Astrocyte (in vitro differentiated cells and primary cell): ENCODE measurements at regions not wholly inside any gene's neighbourhood (a gene's known extent, or its start where the extent isn't known, plus 50 kb on each side); places are given as distances from the start of the nearest gene placed in this dataset.

Source experiments
- DNase-seq: peaks from one replicate; pipeline ENCODE4 v3.0.0-alpha.2; 2010; ENCODE audit warnings: low read depth
- FAIRE-seq: peaks from 2 replicates; lab custom pipeline; 2011; peaks lifted over from hg19 to GRCh38; lab: Jason Lieb, UNC
- H2AFZ ChIP-seq: 2 replicates; pipeline ENCODE4 v1.6.0; 2012; ENCODE audit warnings: low read depth, low read length, inconsistent platforms
- H3K27ac ChIP-seq: 2 replicates; pipeline ENCODE4 v1.5.1; 2011; ENCODE audit warnings: low read depth, low read length, inconsistent platforms
- H3K27me3 ChIP-seq: 2 replicates; pipeline ENCODE4 v1.6.0; 2011; ENCODE audit warnings: low read length, inconsistent platforms; ENCODE audit not compliant: insufficient read depth
- H3K36me3 ChIP-seq: 2 replicates; pipeline ENCODE4 v1.5.1; 2011; ENCODE audit warnings: low read length, inconsistent platforms; ENCODE audit not compliant: insufficient read depth
- H3K4me1 ChIP-seq: 2 replicates; pipeline ENCODE4 v1.5.1; 2011; ENCODE audit warnings: low read length, inconsistent platforms; ENCODE audit not compliant: insufficient read depth
- H3K4me2 ChIP-seq: 2 replicates; pipeline ENCODE4 v1.6.0; 2012; ENCODE audit warnings: low read length, inconsistent platforms
- H3K4me3 ChIP-seq: 2 replicates; pipeline ENCODE4 v1.5.1; 2011; ENCODE audit warnings: low read depth, mild to moderate bottlenecking, low read length, inconsistent platforms; ENCODE audit not compliant: insufficient read depth
- H3K79me2 ChIP-seq: 2 replicates; pipeline ENCODE4 v1.6.0; 2012; ENCODE audit warnings: mild to moderate bottlenecking, low read length, inconsistent platforms; ENCODE audit not compliant: insufficient read depth
- H3K9ac ChIP-seq: 2 replicates; pipeline ENCODE4 v1.6.0; 2012; ENCODE audit warnings: mild to moderate bottlenecking, low read length, inconsistent platforms
- H3K9me3 ChIP-seq: 2 replicates; pipeline ENCODE4 v1.5.1; 2012; ENCODE audit warnings: low read depth, mild to moderate bottlenecking, low read length, inconsistent platforms; ENCODE audit not compliant: insufficient read depth
- H4K20me1 ChIP-seq: 2 replicates; pipeline ENCODE4 v1.6.0; 2012; ENCODE audit warnings: low read length, inconsistent platforms; ENCODE audit not compliant: insufficient read depth
- H3K27ac Mint-ChIP-seq: one replicate; pipeline ENCODE4 v1.8.0; 2021; ENCODE audit warnings: mild to moderate bottlenecking, mixed read lengths; ENCODE audit not compliant: unreplicated experiment
- H3K27me3 Mint-ChIP-seq: one replicate; pipeline ENCODE4 v1.8.0; 2021; ENCODE audit warnings: low read depth, mixed read lengths; ENCODE audit not compliant: unreplicated experiment
- H3K36me3 Mint-ChIP-seq: one replicate; pipeline ENCODE4 v1.8.0; 2021; ENCODE audit warnings: low read depth, mixed read lengths; ENCODE audit not compliant: unreplicated experiment
- H3K4me1 Mint-ChIP-seq: one replicate; pipeline ENCODE4 v1.8.0; 2021; ENCODE audit warnings: low read depth, mixed read lengths; ENCODE audit not compliant: unreplicated experiment
- H3K4me3 Mint-ChIP-seq: one replicate; pipeline ENCODE4 v1.8.0; 2021; ENCODE audit warnings: mild to moderate bottlenecking, moderate library complexity, mixed read lengths; ENCODE audit not compliant: unreplicated experiment
- H3K9me3 Mint-ChIP-seq: one replicate; pipeline ENCODE4 v1.8.0; 2021; ENCODE audit warnings: mild to moderate bottlenecking, mixed read lengths; ENCODE audit not compliant: unreplicated experiment
- CTCF ChIP-seq: IDR thresholded peaks from 2 replicates; pipeline ENCODE4 v1.5.1; 2011; ENCODE audit warnings: low read depth, mild to moderate bottlenecking, inconsistent platforms, low read length, moderate library complexity; ENCODE audit not compliant: insufficient read depth
- EZH2 ChIP-seq: IDR thresholded peaks from 2 replicates; pipeline ENCODE4 v1.6.1; 2012; ENCODE audit warnings: mild to moderate bottlenecking, low read length, inconsistent platforms; ENCODE audit not compliant: insufficient read depth

GRCh38 chr16:49148410-49148809 lies 133.2 kb downstream of the CBLN1 start:
- H3K4me3 ChIP-seq: no peak overlapping the region
- no peaks in the 10 kb centered on the region for H3K4me1 Mint-ChIP-seq
- no peak overlapping the region for H3K27ac Mint-ChIP-seq
- H3K27me3 Mint-ChIP-seq: peaks cover 12% of the 10 kb centered on the region
- H3K36me3 ChIP-seq: no peaks in the 10 kb centered on the region
- no peak overlapping the region for H3K4me3 Mint-ChIP-seq
- no peaks in the 10 kb centered on the region for H3K27me3 ChIP-seq
- H3K4me1 ChIP-seq: no peaks in the 10 kb centered on the region
- H3K9me3 Mint-ChIP-seq: no peaks in the 10 kb centered on the region
- H3K36me3 Mint-ChIP-seq: no peaks in the 10 kb centered on the region
- DNase-seq: no peak
- no peaks in the 10 kb centered on the region for H3K79me2 ChIP-seq
- H2AFZ ChIP-seq: no peak overlapping the region
- FAIRE-seq: no peak
- H3K27ac ChIP-seq: no peak overlapping the region
- H4K20me1 ChIP-seq: no peaks in the 10 kb centered on the region
- H3K9ac ChIP-seq: no peak overlapping the region
- no peak overlapping the region for H3K4me2 ChIP-seq
- TF ChIP-seq EZH2 (no peak), CTCF (no peak)
- no peaks in the 10 kb centered on the region for H3K9me3 ChIP-seq

GRCh38 chr16:49140618-49141017 lies 141.0 kb downstream of the CBLN1 start:
- TF ChIP-seq CTCF (no peak), EZH2 (no peak)
- Mint-ChIP-seq H3K4me1 (no peaks in the 10 kb centered on the region), H3K27me3 (peaks cover 19% of the 10 kb centered on the region), H3K27ac (no peak overlapping the region), H3K4me3 (no peak overlapping the region), H3K9me3 (no peaks in the 10 kb centered on the region), H3K36me3 (no peaks in the 10 kb centered on the region)
- no peak overlapping the region for H3K4me2 ChIP-seq
- no peak for FAIRE-seq
- no peaks in the 10 kb centered on the region for H3K36me3 ChIP-seq
- no peaks in the 10 kb centered on the region for H3K4me1 ChIP-seq
- no peak overlapping the region for H3K27ac ChIP-seq
- no peaks in the 10 kb centered on the region for H3K79me2 ChIP-seq
- no peaks in the 10 kb centered on the region for H3K27me3 ChIP-seq
- no peak overlapping the region for H3K4me3 ChIP-seq
- peaks cover 3% of the 10 kb centered on the region for H3K9me3 ChIP-seq
- no peak overlapping the region for H3K9ac ChIP-seq
- no peaks in the 10 kb centered on the region for H4K20me1 ChIP-seq
- no peak for DNase-seq
- H2AFZ ChIP-seq: no peak overlapping the region

GRCh38 chr16:49130397-49130796 lies 151.2 kb downstream of the CBLN1 start:
- Mint-ChIP-seq H3K27ac (no peak overlapping the region), H3K4me1 (no peaks in the 10 kb centered on the region), H3K4me3 (no peak overlapping the region), H3K27me3 (peaks cover 16% of the 10 kb centered on the region), H3K9me3 (no peaks in the 10 kb centered on the region), H3K36me3 (no peaks in the 10 kb centered on the region)
- TF ChIP-seq CTCF: no peak
- TF ChIP-seq EZH2: no peak
- no peak for DNase-seq
- no peak overlapping the region for H3K27ac ChIP-seq
- no peak overlapping the region for H3K4me2 ChIP-seq
- FAIRE-seq: no peak
- no peaks in the 10 kb centered on the region for H3K36me3 ChIP-seq
- peaks cover 2% of the 10 kb centered on the region for H3K9me3 ChIP-seq
- no peaks in the 10 kb centered on the region for H4K20me1 ChIP-seq
- no peak overlapping the region for H3K4me3 ChIP-seq
- no peaks in the 10 kb centered on the region for H3K4me1 ChIP-seq
- no peaks in the 10 kb centered on the region for H3K79me2 ChIP-seq
- H3K27me3 ChIP-seq: no peaks in the 10 kb centered on the region
- H3K9ac ChIP-seq: no peak overlapping the region
- H2AFZ ChIP-seq: no peak overlapping the region
